Fibroblast of pulmonary artery (primary cell): ENCODE measurements at regions not wholly inside any gene's neighbourhood (a gene's known extent, or its start where the extent isn't known, plus 50 kb on each side); places are given as distances from the start of the nearest gene placed in this dataset.

Source experiments
- DNase-seq: peaks from one replicate; pipeline ENCODE4 v3.0.0-alpha.2; 2010; ENCODE audit warnings: low read depth
- H3K4me3 ChIP-seq: replicated peaks from 2 replicates; pipeline ENCODE4 v1.5.1; 2011; ENCODE audit warnings: low read depth, mild to moderate bottlenecking, control low read depth, low read length, moderate library complexity
- TF ChIP-seq, protein P1 (sequence below): IDR thresholded peaks from 2 replicates; pipeline ENCODE4 v1.5.1; 2011; ENCODE audit warnings: mild to moderate bottlenecking, control low read depth, low read length, inconsistent platforms; ENCODE audit errors: missing control alignments

DNA sequence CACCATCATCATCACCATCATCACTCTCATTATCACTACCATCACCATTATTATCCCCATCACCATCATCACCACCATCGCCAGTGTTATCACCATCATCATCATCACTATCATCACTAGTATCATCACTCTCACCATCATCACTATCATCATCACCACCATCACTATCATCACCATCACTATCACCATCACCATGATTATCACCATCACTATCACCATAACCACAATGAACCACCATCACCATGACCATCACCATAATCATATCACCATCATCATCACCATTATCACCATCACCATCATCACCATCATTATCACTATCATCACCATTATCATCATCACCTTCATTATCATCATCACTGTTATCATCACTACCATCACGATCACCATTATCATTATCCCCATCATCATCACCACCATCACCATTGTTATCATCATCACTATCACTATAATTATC is 326.7 kb downstream of the BRD1 start:
- TF ChIP-seq, protein P1, sequence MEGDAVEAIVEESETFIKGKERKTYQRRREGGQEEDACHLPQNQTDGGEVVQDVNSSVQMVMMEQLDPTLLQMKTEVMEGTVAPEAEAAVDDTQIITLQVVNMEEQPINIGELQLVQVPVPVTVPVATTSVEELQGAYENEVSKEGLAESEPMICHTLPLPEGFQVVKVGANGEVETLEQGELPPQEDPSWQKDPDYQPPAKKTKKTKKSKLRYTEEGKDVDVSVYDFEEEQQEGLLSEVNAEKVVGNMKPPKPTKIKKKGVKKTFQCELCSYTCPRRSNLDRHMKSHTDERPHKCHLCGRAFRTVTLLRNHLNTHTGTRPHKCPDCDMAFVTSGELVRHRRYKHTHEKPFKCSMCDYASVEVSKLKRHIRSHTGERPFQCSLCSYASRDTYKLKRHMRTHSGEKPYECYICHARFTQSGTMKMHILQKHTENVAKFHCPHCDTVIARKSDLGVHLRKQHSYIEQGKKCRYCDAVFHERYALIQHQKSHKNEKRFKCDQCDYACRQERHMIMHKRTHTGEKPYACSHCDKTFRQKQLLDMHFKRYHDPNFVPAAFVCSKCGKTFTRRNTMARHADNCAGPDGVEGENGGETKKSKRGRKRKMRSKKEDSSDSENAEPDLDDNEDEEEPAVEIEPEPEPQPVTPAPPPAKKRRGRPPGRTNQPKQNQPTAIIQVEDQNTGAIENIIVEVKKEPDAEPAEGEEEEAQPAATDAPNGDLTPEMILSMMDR, result no peak
- H3K4me3 ChIP-seq, result no peak overlapping the region
- no peak for DNase-seq

DNA sequence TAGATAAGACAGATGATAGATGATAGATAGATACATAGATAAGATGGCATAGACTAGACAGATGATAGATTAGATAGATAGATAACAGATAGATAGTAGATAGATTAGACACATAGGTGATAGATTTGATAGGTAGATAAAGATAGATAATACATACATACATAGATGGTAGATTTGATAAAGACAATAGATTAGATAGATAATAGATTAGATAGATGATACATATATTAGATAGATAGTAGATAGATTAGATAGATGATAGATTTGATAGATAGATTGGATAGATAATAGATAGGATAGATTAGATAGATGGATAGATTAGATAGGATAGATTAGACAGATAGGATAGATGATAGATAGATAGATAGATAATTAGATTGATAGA is 327.6 kb downstream of the BRD1 start:
- TF ChIP-seq, protein P1, result no peak
- no peak for DNase-seq
- no peak overlapping the region for H3K4me3 ChIP-seq

DNA sequence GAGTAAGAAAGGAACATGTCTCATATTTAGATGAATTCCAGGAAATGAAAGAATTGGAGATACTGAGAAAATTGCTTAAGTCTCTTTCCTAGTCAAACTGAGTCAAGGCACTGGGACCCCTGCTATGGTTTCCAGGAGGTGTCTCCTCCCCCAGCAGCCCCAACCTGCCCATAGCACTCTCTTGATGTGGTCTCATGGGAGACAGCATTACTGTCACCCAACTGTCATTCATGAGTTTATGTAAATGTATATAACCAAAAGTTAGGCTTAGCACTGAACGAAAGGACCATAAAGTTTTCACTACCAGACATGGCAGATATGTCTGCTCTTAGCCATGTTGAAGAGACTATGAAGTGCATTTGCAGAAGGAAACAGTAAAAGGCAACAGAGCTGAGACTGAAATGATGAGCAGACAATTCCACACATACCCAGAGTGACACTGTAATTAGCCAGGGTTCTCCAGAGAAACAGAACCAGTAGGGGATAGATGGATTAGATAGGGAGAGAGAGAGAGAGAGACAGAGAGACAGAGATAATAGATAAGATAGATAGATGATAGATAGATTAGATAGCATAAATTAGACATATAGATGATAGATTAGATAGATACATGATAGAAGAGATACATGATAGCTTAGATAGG is 328.1 kb downstream of the BRD1 start:
- TF ChIP-seq, protein P1, result no peak
- H3K4me3 ChIP-seq, result no peak overlapping the region
- peak; percentile 1 for DNase-seq

DNA sequence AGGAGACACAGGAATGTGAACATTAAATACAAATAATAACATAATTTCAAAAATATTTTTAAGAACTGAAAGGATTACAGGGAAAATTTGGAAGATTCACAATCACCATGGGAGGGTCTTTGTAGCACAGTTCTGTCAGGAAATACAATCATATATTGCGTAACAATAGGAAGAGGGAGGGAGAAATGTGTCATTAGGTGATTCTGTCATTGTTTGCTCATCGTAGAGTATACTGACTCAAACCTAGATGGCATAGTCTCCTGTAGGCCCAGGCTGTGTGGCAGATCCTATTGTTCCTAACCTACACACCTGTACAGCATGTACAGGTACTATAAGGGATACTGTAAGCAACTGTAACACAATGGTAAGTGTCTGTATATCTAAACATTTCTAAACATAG is 330.4 kb downstream of the BRD1 start:
- no peak overlapping the region for H3K4me3 ChIP-seq
- DNase-seq, result no peak
- TF ChIP-seq, protein P1, result no peak

DNA sequence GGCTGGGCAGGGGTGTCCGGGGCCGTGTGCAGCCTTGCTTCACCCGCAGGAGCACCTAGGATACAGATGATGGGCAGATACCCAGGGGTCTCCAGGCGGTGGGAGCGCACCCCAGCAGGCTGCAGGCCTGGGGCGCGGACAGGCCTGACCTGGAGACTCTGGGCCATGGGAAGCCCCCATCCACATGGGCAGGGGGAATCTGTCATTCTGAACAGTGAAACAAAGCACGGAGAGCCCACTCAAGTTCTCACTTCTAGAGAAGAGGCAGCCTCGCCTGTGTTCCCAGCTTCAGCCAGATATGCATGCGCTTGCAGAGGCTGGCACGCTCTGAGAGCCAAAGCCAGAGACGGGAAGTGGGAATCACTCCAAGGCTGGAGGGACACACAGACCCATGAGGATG is 333.1 kb downstream of the BRD1 start:
- no peak overlapping the region for H3K4me3 ChIP-seq
- DNase-seq, result no peak
- TF ChIP-seq, protein P1, result no peak

DNA sequence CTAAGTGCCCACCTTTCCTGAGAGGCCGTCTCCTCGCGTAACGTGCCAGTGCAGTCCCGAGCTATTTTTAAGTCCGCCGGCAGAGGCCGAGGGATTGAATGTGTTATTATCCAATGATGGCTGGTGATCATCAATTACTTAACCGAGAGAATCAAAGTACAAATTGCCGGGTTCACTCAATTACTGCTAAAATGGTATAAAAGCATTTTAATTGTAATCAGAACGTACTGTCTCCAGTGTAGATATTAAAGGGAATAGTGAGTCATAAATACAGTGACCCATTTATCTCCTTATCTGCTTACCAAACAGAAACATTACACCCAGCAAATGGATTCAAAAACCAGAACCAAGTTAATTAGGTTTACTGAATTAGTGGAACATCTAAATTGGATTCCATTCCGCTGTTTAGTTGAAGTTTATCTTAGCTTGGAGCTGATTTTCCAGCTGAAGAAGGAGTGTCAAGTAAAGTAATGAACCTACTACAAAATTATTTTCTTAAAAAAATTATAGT is 334.9 kb downstream of the BRD1 start:
- no peak overlapping the region for H3K4me3 ChIP-seq
- TF ChIP-seq, protein P1, result no peak
- no peak for DNase-seq

DNA sequence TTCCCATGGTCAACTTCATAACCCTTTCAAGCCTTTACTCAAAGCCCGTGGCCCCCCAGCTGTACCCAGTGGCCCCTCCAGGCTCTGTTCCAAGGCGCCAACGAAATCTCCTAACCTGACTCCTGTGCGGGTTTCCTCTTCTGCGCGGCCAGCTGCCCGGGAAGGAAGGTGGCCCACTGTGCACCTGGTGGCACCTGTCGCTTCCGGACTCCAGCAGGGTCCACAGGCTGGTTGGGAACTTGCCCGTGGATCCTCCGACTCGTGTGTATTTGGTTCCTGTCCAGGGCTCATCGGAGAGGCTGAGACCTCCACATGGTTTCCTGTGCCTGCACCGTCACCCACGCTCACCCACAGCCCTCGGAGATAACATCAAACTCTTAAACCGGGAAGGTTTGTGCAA is 335.4 kb downstream of the BRD1 start:
- H3K4me3 ChIP-seq, result no peak overlapping the region
- no peak for DNase-seq
- TF ChIP-seq, protein P1, result no peak
